ENCODE measurements at regions not wholly inside any gene's neighbourhood (a gene's known extent, or its start where the extent isn't known, plus 50 kb on each side); places are given as distances from the start of the nearest gene placed in this dataset.

- Mint-ChIP-seq H3K27me3 (ENCODE audit: insufficient read depth) (no peaks in the 10 kb centered on the region), H3K4me3 (no peak overlapping the region), H3K4me1 (ENCODE audit: low read depth) (no peaks in the 10 kb centered on the region), H3K36me3 (ENCODE audit: low read depth) (no peaks in the 10 kb centered on the region; the same call in 1 of the 2 replicates), H3K27ac (no peak overlapping the region), H3K9me3 (peaks cover 5% of the 10 kb centered on the region)
- no peak for DNase-seq
- TF ChIP-seq CTCF (IDR thresholded peaks at IDR 0.05): no peak
Observed at GRCh38 chr5:125576822-125577221, 830.4 kb upstream of the ZNF608 start.

DNA sequence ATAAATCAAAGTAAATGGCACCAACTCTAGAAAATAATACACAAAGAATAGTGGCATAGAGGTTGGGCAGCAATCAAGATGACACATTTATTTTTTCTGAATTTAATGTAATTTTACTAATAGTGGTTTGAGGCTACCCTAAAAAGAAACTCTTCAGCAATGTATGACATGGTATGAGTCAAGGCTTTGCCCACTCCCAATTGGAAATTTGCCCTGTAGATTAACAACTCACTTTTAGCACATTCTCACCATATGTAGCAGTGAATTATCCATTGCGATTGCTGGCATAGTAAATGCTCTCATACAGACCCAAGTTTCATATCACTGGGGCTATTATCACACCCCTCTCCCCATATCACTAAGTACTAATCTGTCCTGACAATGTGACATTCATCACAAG, 832.1 kb upstream of the ZNF608 start:
- no peaks in the 10 kb centered on the region for H3K27me3 Mint-ChIP-seq (ENCODE audit: insufficient read depth)
- H3K9me3 Mint-ChIP-seq: peaks cover 5% of the 10 kb centered on the region
- DNase-seq: no peak
- no peaks in the 10 kb centered on the region for H3K4me1 Mint-ChIP-seq (ENCODE audit: low read depth)
- H3K27ac Mint-ChIP-seq: no peak overlapping the region
- H3K4me3 Mint-ChIP-seq: no peak overlapping the region
- H3K36me3 Mint-ChIP-seq (ENCODE audit: low read depth): no peaks in the 10 kb centered on the region; the same call in 1 of the 2 replicates
- TF ChIP-seq CTCF (IDR thresholded peaks at IDR 0.05): no peak

DNA sequence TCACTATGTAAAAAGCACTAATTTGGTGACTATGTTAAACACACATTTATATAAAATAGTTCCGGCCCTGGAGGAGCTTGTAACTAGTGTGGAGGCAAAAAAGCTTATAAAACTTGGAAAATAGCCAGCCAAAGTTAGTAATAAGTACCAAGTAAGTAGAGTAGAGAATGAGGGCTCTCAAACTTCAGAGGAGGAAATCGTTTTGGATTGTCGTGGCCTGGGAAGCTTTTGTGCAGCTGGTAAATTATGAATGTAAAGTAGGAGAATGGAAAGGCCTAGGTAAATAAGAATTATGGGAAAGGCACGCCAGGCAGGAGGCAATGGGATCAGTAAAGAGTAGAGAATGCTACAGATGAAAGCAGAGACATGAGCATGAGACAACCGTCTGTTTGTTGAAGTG, 832.7 kb upstream of the ZNF608 start:
- DNase-seq: no peak
- no peak for TF ChIP-seq CTCF (IDR thresholded peaks at IDR 0.05)
- no peaks in the 10 kb centered on the region for H3K4me1 Mint-ChIP-seq (ENCODE audit: low read depth)
- H3K27me3 Mint-ChIP-seq (ENCODE audit: insufficient read depth): no peaks in the 10 kb centered on the region
- H3K4me3 Mint-ChIP-seq: no peak overlapping the region
- no peak overlapping the region for H3K27ac Mint-ChIP-seq
- no peaks in the 10 kb centered on the region; the same call in 1 of the 2 replicates for H3K36me3 Mint-ChIP-seq (ENCODE audit: low read depth)
- H3K9me3 Mint-ChIP-seq: peaks cover 5% of the 10 kb centered on the region

DNA sequence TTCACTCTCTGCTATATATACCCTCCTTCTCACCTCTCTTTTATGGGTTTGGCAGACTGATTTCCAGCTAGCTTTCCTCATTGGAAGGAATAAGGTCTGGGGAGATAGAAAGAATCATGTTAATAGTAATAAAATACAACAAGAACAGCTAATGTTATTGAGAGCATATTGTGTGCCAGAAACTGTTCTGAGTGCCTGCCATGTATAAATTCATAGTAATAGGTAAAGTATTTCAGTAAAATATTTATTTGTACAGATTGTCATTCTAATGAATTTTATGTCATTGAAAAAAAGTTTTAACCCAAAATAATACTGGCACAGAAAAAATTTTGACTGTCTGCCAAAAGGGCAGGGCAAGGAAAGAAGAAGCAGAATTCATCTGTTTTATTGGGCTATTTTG, 834.9 kb upstream of the ZNF608 start:
- no peak for DNase-seq
- no peaks in the 10 kb centered on the region; the same call in 1 of the 2 replicates for H3K36me3 Mint-ChIP-seq (ENCODE audit: low read depth)
- H3K4me1 Mint-ChIP-seq (ENCODE audit: low read depth): no peaks in the 10 kb centered on the region
- H3K27ac Mint-ChIP-seq: no peak overlapping the region
- no peak for TF ChIP-seq CTCF (IDR thresholded peaks at IDR 0.05)
- H3K4me3 Mint-ChIP-seq: no peak overlapping the region
- H3K27me3 Mint-ChIP-seq (ENCODE audit: insufficient read depth): no peaks in the 10 kb centered on the region; the same call in 1 of the 2 replicates
- peaks cover 9% of the 10 kb centered on the region for H3K9me3 Mint-ChIP-seq

- Mint-ChIP-seq H3K27ac (no peak overlapping the region), H3K4me1 (ENCODE audit: low read depth) (no peaks in the 10 kb centered on the region), H3K9me3 (peaks cover 16% of the 10 kb centered on the region), H3K4me3 (no peak overlapping the region), H3K27me3 (ENCODE audit: insufficient read depth) (no peaks in the 10 kb centered on the region; the same call in 1 of the 2 replicates), H3K36me3 (ENCODE audit: low read depth) (no peaks in the 10 kb centered on the region)
- no peak for DNase-seq
- no peak for TF ChIP-seq CTCF (IDR thresholded peaks at IDR 0.05)
Observed at GRCh38 chr5:125582352-125582751, 835.9 kb upstream of the ZNF608 start.

Data from HFFc6 (cell line).